GM18505 (cell line): ENCODE measurements at regions not wholly inside any gene's neighbourhood (a gene's known extent, or its start where the extent isn't known, plus 50 kb on each side); places are given as distances from the start of the nearest gene placed in this dataset.

Source experiments
- ATAC-seq: cut with Tn5 transposase; IDR thresholded peaks from one replicate; pipeline ENCODE4 v1.9.1; 2021; ENCODE audit not compliant: unreplicated experiment
- POLR2A ChIP-seq: IDR thresholded peaks from 4 replicates; pipeline ENCODE4 v1.6.1; 2011; ENCODE audit warnings: borderline replicate concordance; ENCODE audit not compliant: insufficient read depth, insufficient read length; ENCODE audit errors: extremely low read depth

GRCh38 chr2:150630587-150631235 lies 143.2 kb upstream of the RND3 start:
- ATAC-seq: no peak
- no peak for TF ChIP-seq POLR2A

- no peak for TF ChIP-seq POLR2A
- ATAC-seq: no peak
Measured at GRCh38 chr2:150627526-150627925, 140.1 kb upstream of the RND3 start.

- TF ChIP-seq POLR2A: no peak
- no peak for ATAC-seq
Measured at GRCh38 chr2:150626934-150627411, 139.5 kb upstream of the RND3 start.

- no peak for ATAC-seq
- no peak for TF ChIP-seq POLR2A
Measured at GRCh38 chr2:150625741-150626140, 138.3 kb upstream of the RND3 start.

- TF ChIP-seq POLR2A: no peak
- ATAC-seq: no peak
Measured at GRCh38 chr2:150625303-150625702, 137.8 kb upstream of the RND3 start.

GRCh38 chr2:150624001-150624401 lies 136.5 kb upstream of the RND3 start:
- ATAC-seq: peak; percentile 78
- no peak for TF ChIP-seq POLR2A

- ATAC-seq: no peak
- TF ChIP-seq POLR2A: no peak
Measured at GRCh38 chr2:150621526-150622213, 134.2 kb upstream of the RND3 start.

- no peak for TF ChIP-seq POLR2A
- no peak for ATAC-seq
Measured at GRCh38 chr2:150620855-150621254, 133.4 kb upstream of the RND3 start.

GRCh38 chr2:150620416-150620815 lies 132.9 kb upstream of the RND3 start:
- TF ChIP-seq POLR2A: no peak
- ATAC-seq: no peak

- no peak for ATAC-seq
- no peak for TF ChIP-seq POLR2A
Measured at GRCh38 chr2:150619607-150620330, 132.3 kb upstream of the RND3 start.

- ATAC-seq: no peak
- no peak for TF ChIP-seq POLR2A
Measured at GRCh38 chr2:150618245-150618895, 130.9 kb upstream of the RND3 start.

GRCh38 chr2:150617351-150617978 lies 130.0 kb upstream of the RND3 start:
- no peak for ATAC-seq
- TF ChIP-seq POLR2A: no peak
